HG02840 (cell line): ENCODE measurements at regions not wholly inside any gene's neighbourhood (a gene's known extent, or its start where the extent isn't known, plus 50 kb on each side); places are given as distances from the start of the nearest gene placed in this dataset.

ENCODE experiments used
- ATAC-seq: cut with Tn5 transposase; IDR thresholded peaks from one replicate; pipeline ENCODE4 v1.9.1; 2021; ENCODE audit warnings: mild to moderate bottlenecking, moderate library complexity, moderate number of reproducible peaks; ENCODE audit not compliant: unreplicated experiment, low FRiP score

DNA sequence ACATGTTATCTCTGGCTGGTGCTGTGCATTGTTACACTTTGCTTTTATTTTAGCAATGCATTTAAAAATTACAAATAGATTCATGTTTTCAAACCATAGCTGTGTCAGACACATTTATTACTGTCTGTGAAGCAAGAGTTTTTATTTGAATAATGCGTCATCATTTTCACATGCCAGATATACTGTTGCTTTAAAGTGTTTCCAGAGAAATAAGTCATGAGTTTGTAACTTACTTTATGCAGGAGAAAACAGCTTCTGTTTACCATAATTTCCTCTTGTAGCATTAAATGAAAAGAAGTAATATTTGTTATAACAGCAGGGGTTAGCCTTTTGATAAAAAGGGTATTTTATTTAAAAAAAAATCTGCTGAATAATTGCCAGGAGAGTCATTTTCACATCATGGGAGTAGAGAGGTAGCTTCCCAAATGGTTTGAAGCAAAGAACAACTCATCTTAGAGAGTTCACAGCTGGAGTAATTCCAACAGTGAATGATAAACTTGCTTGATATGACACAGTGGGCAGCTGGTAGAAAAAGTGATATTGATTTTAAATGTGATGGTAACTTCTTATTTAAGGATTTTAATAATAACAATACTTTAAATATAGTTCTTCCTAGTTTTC, 1274.5 kb upstream of the CRIM1 start:
- no peak for ATAC-seq

DNA sequence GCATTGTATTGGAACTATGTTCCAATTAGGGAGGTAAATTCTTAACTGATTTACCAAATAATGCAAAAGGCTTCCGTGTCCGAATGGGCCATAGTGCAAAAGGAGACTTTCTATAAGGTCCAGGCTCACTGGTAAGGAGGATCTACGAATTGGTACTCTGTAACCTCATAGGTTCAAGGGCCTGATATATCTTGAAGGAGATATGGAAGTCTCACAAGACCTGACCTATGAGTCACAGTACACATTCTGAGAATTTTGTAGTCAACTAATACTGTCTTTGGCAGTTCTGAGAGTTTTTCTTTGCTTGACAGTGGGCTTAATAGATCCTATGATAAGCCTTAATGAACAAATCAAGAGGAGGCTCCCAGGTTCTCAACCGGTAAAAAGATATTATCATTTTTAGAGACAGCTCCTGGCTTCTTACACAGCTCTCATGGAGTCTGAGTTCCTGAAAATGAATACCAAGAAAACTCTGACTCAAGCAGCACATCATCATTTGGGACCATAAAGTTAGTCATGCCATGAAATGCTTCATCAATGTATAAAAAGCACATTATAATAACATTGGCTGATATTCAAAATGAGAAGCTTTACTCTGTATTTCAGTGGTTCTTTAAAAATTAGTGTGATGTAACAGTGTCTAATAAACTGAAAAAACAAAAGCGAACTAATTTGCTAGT, 1275.2 kb upstream of the CRIM1 start:
- no peak for ATAC-seq

DNA sequence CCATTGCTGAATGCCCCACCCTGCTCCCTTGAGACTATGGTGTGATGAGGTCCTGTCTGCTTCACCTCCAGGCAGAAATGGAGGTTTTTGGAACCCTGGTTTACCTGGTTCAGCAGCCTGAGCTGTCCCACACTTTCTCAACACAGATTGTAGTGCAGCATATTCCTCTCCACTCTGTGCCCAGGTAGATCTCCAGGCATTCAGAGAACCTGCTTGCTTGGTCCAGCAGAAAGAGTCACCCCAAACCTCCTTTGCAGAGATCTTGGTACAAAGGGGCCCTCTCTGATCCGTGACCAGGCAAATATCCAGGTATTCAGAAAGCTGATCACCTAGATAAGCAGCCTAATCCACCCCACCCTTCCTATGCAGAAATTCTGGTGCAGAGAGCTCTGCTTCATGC, 1288.2 kb upstream of the CRIM1 start:
- ATAC-seq: no peak

DNA sequence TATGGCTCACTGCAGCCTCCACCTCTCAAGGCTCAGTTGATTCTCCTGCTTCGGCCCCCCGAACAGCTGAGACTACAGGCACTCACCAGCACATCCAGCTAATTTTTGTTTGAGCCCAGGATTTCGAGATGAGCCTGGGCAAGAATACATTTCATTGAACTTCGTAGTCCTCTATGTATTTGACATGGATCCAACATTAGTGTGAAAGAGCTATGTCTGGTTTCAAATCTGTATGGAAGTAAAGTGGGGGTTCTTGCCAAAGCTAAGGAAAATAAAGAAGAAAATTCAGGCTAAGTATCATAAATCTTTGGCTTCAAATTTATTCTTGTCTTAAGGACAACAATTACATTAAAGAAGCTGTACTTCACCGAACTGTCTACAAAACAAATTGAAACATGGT, 1291.7 kb upstream of the CRIM1 start:
- ATAC-seq: no peak

- no peak for ATAC-seq
These were observed 1319.7 kb upstream of the CRIM1 start for GRCh38 chr2:35035883-35036282.

DNA sequence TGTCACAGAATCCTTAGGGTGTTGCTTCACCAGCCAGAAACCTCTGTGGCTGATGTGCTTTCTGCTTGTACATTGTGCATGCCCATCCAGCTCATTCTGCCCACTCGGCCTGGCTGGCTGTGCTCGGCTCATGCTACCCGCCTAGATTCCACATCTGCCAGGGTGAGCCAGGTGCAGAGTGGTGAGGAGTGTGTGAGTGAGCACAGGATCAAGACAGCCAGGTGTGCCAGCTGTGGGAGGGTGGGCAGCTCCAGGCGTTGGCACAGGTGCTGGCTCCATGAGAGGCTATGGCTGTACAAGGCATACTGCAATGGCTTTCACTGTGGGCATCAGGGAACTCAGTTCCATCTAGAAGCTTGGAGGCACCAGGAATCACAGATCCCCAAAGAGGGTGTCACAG, 1321.8 kb upstream of the CRIM1 start:
- ATAC-seq: no peak

- ATAC-seq: no peak
These were observed 1332.0 kb upstream of the CRIM1 start for GRCh38 chr2:35023545-35023944.

DNA sequence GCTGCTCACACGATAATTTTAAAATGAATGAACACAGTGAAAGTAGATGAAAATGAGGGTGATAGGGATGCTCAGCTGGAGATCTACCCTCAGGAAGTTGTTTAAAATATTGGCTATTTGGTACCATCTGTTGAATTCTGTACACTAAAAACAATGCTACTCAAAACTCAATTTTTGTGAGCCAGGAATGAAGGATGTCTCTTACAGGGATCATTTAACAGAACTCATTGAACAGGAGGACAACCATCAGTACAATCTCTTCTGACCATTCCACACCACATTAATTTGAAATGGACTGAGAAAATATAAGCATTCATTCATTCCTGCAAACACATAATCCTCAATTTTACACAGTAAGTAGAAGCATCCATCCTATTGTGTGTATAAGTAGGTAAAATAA, 1355.1 kb upstream of the CRIM1 start:
- ATAC-seq: no peak

DNA sequence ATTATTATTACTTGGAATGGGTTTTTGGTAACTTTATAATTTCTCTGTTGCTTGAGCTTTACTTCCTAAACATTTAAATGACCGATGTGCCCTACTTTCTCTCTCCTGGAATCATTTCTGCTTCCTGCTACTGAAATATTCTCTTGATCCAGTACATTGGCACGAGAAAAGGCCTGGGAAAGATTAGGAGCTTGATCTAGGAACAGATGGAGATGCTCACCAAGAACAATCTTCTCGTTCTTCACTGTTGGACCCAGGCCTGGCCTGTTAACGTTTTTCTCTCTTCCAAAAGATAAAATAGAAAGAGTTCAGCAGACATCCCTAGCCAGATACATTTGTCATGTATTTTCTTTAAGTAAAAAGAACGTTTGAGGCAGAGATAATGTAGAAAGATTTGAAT, 1356.8 kb upstream of the CRIM1 start:
- ATAC-seq: no peak

DNA sequence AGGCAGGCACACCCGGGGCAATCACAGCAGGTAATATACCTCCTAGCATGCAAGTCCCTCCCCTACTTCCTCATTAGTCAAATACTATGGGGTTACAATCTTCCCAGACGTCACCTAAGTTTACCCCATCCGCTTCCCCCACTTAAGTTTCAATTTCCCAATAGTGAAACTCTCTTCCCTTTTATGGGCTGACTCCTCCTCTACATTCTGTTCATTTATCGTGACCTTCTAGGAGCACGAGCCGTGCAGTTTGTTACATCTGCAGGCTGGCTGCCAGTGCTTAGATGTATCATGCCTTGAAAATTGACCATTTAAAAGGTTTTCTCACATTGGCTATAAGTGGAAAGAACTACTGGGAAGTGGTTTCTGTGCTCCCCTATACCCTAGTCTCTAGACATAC, 1357.8 kb upstream of the CRIM1 start:
- no peak for ATAC-seq

DNA sequence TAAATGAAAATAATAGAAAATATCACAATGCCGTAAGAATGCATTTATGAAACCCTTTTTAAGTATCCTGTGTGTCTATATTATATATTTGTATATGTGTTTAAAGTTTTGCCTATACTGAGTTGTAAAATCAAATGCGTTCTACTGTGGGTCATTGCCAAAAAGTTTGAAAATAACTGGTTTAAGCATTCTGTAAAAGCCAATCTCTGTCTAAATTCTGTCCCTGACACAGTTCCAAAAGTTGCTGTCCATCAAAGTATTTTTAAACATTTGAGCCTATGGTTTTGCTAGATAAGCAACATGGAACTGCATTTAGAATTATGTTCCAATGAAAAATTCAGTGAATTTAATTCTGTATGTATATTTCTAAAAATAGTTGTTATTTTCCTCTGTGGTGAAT, 1360.4 kb upstream of the CRIM1 start:
- no peak for ATAC-seq

DNA sequence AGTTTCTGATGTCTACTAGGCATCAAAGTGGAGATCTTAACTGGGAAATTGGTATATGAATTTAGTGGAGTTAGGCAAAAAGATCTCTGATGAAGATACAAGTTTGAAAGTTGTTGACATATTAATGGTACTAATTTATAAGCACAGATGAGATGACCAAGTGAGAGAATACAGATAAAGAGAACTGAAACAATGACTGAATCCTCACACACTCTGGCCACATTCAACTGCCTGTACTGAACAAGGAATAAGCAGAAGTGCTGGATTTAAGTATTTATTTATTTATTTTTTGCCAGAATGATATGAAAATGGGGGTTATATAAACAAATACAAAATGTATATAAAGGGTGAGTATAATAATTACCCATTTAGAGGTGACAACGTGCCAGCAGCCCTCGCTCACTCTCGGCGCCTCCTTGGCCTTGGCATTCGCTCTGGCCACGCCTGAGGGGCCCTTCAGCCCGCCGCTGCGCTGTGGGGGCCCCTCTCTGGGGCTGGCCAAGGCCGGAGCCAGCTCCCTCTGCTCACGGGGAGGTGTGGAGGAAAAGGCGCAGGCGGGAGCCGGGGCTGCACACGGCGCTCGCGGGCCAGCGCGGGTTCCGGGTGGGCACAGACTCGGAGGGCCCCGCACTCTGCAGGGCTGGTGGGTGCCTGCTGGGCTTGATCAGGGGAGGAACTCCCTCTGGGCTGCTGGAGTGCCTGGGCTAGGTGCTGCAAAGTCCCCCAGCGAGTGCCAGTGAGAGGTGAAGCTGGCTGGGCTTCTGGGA, 1363.9 kb upstream of the CRIM1 start:
- no peak for ATAC-seq

GRCh38 chr2:34985474-34985873, 1370.1 kb upstream of the CRIM1 start:
- ATAC-seq: no peak

DNA sequence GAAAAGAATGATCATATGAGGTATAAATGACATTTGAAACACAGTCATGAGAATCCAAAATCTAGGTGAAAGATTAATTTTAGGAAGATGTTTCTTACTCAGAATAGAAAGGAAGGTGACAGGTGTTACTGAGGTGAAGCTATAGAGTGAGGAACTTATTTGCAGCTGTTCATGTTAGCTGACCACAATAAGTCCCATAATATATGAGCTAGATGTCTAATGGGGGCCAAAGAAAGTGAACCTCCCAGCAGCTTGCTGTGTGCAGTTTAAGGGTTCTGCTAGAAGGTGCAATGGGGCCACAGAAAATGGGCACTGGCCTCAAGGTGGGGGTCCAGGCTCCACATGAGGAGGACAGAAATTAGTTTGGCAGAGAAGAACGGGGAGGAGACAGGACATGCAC, 1374.9 kb upstream of the CRIM1 start:
- ATAC-seq: no peak

DNA sequence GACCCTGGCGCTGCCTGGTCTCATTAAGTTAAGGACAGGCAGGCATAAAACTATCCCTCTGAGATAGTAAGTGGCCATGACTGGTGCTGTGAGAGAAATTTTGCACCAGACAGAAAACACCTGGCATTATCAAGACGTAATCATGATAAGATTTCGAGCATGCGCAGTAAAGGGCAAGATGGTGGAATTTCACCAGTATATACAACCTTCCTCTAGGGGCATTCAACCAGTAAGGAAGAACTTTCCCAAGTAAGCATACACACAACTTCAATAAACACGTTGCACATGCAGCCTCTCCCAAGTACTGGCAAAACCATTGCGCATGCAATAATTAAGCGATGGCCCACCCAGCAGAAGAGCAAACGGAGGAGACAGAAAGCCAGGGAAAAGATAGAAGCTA, 1376.4 kb upstream of the CRIM1 start:
- no peak for ATAC-seq

GRCh38 chr2:34961822-34962221, 1362.7 kb upstream of the FAM98A start:
- no peak for ATAC-seq

DNA sequence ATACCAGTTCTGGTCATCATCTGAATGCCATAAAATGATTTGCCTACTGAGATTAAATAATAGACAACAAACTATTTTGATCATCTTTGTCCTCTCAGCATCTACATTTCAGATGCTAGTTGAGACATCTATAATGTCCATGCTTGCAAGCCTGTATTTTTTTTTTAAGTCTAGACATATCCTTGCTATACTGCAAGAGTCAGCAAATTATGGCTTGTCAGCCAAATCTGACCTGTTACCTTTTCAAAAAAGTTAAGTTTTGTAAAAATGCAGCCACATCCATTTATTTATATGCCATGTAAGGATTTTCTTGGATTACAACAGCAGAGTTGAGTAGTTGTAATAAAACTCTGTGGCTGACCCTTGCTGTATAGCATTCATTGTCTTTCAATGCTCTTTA, 1355.7 kb upstream of the FAM98A start:
- ATAC-seq: no peak

GRCh38 chr2:34950797-34951196, 1351.7 kb upstream of the FAM98A start:
- no peak for ATAC-seq

GRCh38 chr2:34949316-34949715, 1350.2 kb upstream of the FAM98A start:
- no peak for ATAC-seq

DNA sequence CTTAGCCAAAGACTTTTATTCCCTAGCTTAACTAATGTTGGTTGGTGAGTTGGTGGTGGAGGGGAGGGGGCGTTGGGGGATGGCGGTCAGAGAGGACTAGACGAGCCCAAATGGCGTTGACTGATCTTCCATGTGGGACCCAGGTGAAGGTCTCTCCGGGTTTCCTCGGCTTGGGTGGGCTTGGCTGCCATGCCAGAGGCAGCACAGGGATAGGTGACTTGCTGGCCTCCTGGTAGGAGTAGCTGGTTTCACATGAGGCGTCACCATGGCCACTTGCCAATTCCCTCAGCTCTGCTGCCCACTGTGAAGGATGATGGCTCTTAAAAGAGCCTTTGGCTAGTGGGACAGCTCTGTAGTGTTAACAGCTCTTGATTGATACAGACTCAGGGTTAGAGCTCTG, 1337.0 kb upstream of the FAM98A start:
- no peak for ATAC-seq

DNA sequence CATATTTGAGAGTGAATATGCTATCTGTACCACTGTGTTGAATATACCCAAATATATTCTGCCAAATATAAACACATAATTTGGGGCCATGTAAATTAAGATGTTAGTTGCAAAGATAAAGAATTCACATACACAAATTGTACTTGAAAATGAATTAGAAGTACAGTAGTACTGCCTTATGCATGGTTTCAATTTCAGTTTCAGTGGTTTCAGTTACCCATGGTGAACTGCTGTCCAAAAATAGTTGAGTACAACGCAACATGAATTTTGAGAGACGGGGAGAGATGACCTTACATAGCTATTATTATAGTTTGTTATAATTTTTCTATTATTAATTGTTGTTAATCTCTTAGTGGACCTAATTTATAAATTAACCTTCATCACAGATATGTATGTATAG, 1313.0 kb upstream of the FAM98A start:
- peak; percentile 85 for ATAC-seq
